Activated T-cell treated with anti-CD3 and anti-CD28 coated beads, Interleukin-2, amount 50 U/mL, for 1 hour (primary cell): ENCODE measurements at regions not wholly inside any gene's neighbourhood (a gene's known extent, or its start where the extent isn't known, plus 50 kb on each side); places are given as distances from the start of the nearest gene placed in this dataset.
"Not testable (repeated sequence)": the region's sequence is repeated elsewhere in the genome, so short reads cannot be mapped to it uniquely, and the experiment has no call there.

ENCODE experiments used
- DNase-seq: peaks from one replicate; pipeline ENCODE4 v3.0.0-alpha.2; 2020

DNA sequence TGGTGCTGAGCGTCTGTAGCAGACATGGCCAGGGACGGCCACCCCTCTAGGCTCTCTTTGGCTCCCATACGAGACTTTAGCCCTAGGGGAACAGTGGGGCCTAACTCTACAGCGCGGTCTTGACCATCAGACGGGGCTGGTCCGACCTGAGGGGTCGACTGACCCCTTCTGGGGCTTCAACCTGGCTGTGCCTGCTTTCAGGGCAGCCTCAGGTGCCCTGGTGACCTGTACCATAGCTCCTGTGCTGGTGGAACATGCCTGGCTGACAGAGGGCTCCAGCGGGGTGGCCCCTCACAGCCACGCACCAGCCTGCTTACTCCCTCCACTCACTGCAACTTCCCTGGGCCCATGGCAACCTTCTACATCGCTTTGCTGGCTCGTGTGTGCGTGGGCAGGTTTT is 423.4 kb upstream of the SEMA6A start:
- DNase-seq: no peak

DNA sequence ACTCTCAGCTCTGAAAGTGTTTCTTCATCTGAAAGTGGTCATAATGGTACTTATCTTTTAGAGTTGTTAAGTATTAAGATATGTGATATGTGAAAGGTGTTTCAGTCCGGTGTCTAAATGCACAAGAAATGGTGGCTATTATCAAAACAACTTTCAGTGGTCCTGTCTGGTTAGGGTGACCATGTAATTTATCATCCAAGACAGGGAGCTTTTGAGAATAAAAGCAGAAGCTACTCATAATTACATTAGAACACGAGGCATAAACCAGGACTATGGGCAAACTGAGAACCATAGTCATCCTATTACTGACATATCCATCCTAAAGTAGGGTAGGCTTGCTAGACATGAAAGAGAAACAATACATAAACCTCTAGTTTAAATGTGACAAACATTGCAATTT is 418.1 kb upstream of the SEMA6A start:
- DNase-seq: no peak

DNA sequence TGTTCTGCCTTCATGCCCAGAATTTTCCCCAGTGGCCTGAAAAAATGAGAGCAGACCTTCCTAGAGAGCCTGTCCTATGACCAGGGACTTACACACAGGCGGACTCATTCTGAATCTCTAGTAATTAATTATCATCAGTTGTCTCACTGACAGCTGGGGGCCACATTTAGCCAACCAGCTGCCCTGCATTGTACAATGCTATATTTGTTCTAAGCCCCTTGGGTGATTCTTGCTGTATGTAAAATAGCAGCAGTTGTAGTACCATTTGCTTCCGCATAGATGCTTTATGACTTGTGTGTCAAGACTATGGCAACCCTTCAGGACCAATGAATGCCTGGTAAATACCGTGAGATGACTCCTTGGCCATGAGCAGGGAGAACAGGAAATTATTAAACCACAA is 415.4 kb upstream of the SEMA6A start:
- DNase-seq: no peak

DNA sequence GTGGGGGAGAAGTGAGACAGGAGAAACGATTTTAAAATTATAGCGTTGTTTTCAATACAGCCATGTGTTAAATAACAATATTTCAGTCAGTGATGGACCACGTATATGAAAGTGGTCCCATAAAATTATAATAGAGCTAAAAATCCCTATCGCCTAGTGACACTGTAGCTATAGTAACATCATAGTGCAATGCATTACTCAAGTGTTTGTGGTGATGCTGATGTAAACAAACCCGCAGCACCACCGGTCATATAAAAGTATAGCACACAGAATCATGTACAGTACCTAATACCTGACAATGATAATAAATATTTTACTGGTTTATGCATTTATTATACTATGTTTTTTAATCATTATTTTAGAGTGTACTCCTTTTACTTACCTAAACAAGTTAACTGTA is 407.4 kb upstream of the SEMA6A start:
- DNase-seq: no peak

DNA sequence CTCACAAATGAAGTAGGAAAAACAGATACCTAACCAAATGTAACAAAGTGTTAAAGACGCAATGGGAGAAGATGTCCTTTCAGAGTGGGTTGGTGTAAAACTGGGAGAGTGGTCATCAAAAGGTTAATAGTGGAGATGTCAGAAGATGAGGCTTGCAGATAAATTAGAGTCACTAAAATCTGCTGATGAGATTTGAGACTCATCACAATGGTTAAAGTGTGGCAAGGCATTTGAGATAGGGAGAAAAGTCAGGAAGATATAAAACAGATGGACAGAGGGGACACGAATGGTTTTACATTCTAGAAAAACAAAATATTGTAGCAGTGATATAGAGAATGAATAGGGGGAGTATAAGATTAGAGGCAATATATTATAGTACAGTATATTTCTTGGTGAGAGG is 406.0 kb upstream of the SEMA6A start:
- no peak for DNase-seq

DNA sequence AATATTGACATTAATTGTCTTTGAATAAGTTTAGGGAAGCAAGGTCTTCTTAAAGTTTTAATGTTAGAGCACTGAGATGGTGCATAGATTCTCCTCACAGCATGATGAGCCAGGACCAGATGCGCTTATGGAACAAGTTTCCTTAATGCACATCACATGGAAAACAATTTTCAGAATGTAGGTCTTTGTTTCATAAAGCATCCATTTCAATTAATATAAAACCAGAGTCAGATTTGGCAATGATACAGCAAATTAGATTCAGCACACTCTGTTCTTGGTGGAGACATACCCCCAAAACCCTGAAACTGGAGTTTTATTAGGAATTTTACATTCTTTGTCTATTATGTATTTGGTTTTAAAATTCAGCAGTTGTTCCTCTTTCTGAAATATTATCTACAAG is 402.1 kb upstream of the SEMA6A start:
- no peak for DNase-seq

DNA sequence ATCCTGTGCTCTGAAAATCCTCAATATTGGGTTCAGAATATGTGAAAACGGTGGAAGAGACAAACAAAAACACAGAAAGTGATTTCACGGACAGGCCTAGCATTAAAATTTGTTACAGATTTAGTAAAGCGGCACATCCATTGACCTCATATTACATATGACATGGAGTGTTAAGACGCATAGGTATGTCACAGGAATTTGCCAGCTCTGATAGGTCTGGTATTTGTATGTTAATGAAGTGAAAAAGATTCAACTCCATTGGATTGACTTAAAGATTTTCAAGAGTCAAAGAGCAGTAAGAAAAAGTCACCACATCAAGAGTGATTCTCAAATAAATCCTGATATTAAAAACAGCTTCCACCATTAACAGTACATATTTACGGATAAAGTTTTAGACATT is 396.5 kb upstream of the SEMA6A start:
- DNase-seq: no peak

DNA sequence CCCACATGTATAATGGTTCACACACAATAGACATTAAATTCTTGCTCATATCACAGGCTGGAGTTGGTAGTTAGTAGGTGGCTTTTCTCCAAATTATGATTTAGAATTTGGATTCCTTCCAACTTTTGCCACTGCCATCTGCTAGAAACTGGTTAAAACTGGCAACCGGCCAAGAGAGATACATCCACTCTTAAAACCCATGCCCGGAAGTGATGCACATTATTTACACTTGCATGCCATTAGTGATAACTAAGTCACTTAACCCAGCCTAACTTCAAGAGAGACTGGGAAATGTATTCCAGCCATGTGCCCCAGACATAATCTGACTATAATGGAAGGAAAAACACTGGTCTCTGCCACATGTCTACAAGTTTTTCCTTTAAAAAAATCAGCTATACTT is 395.7 kb upstream of the SEMA6A start:
- DNase-seq: no peak

DNA sequence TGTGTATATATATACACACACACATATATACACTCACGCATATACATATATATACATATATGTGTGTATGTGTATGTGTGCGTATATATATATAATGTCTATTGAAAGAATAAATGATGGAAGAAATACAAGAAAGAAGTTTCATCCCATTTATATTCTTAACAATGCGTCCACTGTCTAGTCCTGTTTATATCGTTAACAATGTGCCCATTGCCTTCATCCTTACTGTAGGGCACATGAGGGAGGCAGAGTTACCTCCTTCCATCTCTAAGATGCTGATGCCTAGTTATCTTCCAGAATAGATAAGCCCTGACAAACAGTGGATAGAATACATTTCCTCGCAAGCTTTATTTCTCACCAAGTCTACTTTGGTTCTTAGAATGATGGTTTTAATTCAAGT is 389.8 kb upstream of the SEMA6A start:
- no peak for DNase-seq

DNA sequence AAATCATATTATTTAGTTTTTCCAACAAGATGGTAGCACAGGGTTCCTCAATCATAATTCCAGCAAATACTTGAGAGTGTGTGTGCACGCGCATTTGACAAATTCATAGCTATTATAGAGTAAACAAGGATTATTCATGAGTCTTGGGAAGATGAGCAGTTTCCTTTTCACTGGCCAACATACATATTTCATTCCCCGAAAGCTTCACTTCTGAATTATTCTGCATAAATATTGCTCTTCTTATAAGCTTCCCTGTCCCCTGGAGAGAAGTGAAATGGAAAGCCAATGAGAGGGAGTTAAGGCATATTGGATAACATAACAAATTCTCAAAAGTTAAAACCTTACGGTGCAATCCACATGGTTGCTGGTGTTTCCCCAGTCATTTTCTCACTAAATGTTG is 386.4 kb upstream of the SEMA6A start:
- DNase-seq: no peak

DNA sequence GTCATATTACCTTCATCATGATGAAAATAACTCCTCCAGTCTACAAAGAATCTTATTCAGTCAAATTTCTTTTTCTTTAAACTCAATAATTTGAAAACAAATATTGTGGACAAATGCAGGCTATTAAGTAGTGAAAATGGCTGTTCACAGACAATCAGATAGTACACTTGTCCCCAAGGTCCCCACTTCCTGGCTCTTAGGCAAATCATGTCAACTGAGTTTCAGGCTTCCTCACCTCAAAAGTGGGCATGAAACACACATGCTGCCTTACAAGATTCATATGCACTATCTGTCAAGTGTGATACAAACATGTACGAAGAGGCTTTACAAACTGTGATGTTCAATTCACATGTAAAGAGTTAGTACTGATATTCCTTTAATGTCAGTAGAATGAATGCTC is 385.2 kb upstream of the SEMA6A start:
- DNase-seq: no peak

DNA sequence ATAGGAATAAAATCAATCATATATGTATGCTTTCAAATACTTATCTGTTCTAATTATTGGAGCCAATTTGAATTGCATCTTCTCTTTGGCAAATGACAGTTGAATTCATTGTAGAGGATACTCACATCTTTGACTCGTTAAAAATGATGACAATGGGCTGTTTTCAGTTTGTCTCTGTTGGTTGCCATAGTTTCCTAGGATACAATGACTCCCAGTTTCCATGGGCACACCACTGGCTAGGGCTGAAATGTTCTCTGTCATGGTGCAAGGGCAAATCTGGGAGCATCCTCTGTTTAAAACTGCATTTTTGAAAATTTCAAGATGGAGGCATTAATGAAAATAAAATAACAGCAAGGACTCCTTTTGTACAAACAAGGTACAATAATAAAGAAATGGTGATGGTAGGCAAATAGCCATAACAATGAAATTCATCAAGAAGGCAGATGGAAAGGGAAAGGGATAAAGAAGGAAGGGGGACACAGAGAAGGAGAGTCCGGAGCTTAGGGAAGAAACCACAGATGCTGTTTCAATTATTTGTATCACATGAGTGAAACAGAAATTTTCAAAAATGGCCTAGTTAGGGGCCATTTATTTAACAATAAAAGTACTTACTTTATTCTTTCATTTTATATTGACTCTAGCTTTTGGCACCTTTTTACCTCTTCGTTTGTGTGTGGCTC is 378.8 kb upstream of the SEMA6A start:
- no peak for DNase-seq

DNA sequence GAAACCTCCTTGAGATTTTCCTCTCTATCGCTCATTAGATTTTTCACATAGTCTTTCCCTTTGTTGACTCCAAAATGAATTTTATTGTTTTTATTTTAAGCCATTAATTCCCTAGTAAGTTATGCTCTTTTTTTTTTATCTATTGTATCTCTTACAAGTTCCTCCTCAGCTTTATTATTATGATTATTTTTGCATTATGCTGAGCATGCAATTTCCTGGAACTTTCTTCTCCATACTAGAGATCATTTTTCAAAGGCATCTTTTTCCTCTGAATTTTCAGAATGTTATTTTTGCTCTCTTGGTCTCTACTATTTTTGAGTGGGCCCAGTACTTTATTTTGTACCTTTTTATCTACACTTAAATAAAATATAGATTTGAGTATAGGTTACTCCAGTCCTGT is 376.6 kb upstream of the SEMA6A start:
- DNase-seq: no peak

DNA sequence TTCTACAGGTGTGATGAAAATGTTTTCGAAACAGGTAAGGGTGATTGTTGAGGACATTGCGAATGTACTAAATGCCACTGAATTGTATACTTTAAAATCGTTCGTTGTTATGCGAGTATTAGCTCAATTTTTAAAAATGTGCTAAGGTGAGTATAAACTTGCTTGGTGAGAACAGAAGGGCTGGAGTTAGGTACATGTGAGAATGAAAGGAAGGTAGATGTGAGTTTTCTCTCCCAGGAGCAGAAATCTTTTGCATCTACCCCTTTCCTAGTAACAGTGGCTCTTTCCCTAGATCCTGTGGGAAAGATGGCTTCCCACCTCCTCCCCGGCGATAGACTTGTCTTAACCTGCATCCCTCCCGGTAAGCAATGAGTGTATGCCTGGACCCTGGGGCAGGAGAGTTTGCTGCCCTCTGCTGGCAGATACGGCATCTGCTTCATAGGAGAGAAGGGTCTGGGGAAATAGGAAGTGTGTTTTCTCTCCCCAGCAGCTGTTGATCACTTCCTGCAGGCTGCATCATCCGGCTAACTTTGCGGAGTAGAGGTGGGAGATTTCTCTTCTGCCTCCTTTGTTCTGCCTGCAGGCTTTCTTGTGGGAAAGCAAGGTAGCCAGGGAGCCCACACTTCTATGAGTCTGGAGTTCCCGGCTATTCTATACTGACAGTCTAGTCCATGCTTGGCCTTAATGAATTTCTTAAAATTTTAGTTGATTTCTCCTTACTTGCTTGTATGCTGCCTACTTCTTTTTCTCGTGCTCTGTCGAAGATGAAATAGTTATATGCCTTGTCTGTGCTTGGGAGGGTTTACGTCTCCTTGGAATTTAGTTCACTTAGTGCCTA is 373.3 kb upstream of the SEMA6A start:
- DNase-seq: peak; percentile 40

DNA sequence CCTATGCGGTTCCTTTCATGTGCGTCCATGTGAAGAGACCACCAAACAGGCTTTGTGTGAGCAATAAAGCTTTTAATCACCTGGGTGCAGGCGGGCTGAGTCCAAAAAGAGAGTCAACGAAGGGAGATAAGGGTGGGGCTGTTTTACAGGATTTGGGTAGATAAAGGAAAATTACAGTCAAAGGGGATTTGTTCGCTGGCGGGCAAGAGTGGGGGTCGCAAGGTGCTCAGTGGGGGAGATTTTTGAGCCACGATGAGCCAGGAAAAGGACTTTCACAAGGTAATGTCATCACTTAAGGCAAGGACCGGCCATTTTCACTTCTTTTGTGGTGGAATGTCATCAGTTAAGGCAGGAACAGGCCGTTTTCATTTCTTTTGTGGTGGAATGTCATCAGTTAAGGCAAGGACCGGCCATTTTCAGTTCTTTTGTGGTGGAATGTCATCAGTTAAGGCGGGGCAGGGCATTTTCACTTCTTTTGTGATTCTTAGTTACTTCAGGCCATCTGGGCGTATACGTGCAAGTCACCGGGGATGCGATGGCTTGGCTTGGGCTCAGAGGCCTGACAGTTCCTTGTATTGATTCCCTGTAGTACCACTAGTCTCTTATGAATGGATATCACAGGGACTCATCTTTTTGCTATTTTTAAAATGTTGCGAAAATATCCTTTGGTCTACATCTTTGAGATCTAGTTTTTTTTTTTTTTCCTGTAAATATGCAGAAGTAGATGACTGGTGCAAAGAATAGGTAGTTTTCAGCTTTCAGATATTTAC is 371.2 kb upstream of the SEMA6A start:
- not testable (repeated sequence) for DNase-seq

DNA sequence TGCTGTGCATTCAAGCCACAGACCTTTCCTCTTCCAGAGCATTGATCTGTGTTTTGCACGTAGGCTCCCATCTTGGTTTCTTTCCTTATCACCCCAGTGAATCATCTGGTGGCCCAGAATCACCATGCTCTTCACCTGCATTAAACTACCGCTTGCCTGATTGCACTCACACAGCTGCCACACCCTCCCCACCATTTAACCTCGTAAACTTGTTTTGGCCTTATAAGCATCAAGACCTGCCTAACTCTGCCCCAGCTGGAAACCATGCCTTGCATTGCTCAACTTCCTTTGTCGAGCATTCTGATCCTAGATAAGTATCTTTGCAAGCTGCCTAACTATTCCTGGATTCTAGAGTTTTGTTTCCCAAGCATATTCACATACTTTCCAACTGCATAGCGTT is 369.6 kb upstream of the SEMA6A start:
- DNase-seq: no peak

DNA sequence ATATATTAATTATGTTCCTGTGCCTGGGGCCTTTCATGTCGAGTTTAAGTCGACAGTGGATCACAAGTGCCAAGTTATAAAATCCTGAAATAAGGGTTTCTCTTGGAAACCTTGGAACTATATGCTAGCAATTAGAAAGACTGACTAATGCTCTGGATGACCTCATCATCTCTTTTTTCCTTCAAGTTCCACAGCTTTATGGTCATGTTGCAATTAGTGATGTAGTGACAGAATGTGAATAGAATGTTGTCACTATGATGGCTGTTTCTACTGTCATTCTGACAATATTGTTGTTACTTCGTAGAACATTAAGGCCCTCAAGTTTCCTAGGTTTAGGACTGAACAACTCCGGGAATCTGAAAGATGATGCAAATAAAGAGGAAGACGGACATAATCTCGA is 368.0 kb upstream of the SEMA6A start:
- DNase-seq: no peak

DNA sequence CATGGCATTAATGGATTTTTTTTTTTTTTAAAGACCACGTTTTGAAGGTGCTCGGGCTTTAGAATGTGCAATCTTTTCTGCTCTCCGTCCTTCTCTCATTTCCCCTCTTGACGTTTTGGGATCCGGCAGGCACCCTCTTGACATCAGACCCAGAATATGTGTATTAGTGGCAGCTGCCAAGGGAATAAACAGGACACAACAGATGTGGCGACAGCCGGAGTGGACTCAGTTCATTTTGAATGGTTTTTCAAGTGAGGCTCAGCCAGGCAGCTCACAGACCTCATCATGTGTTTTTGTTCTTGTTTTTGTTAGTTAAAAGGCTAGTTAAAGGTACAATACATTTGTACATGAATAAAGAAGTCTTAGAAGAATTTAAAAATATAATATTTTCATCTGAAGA is 365.0 kb upstream of the SEMA6A start:
- DNase-seq: no peak

DNA sequence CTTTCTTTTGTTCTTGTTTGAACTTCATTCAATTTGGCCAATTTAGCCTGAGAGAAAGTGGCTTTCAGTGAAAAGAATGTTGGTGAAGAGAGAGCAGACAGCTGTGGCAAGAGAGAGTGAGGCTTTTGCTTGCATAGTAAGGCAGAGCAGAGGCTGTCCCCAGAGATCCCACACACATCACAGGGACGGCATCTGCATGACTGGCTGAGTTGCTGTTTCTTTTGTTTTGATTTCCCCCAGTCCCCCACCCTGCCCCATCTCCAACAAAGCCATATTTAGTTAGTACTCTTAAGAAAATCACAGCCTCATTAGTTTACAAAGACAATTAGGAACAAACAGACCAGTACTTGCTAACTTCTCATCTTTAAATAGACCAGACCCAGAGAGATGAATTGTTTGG is 363.9 kb upstream of the SEMA6A start:
- DNase-seq: no peak

DNA sequence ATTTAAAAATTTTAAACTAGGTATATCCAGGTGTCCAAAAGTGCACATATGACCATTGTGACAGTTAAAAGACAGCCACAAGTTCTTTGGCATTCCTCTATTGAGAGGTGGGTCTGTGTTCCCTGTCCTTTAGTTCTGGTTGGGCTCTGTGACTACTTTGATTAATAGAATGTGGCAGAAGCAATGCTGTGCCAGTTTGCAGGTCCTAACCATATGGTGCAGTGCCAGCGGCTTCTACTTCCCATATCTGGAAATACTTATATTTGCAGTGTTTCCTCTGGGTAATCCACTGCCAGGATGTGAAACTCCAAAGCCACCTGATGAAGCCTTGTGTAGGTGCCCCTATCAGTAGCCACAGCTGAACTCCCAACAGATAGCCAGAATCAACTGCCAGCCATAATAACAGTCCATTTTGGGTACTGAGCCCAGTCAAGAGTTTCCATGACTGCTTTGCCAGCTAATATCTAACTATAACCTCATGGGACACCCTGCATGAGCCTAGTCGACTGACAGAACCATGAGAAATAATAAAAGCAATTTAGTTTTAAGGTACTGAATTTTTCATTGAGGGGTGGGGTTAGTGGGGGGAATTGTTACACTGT is 361.0 kb upstream of the SEMA6A start:
- no peak for DNase-seq

DNA sequence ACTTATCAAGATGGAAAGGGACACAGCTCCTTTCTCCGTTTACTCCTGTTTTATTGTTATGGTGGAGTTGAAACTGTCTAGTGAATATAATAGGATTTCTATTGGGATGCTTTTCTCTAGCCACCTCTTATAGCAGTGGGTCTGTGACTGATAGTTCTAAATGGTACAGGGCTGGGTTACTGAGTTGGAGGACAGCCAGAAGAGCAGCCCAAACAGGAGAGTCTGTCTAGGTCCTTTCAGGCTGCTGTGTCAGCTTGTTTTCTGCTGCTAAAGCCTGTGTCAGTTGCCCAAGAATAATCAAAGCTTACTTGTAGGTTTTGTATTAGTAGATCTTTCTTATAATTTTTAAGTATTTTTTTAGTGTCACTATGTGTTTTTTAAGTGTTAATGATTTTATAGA is 356.0 kb upstream of the SEMA6A start:
- no peak for DNase-seq

DNA sequence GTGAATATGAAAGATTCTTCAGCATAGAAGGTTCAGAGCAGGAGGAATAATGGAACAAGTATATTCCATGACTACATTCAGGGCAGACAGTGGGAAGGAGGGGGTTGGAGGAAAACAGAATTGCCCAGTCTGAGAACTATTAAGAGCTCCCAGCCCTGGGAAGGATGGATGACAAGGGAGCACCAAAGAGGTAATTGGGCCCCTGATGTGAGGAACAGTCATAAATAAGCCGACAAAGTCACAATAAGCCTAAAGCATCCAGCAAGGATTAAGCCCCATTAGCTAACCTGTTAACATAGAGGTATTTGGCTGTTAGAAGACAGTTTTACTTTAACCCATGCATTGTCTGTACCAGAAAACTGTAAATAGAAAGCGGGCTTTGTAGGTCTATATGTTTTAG is 348.7 kb upstream of the SEMA6A start:
- DNase-seq: no peak

DNA sequence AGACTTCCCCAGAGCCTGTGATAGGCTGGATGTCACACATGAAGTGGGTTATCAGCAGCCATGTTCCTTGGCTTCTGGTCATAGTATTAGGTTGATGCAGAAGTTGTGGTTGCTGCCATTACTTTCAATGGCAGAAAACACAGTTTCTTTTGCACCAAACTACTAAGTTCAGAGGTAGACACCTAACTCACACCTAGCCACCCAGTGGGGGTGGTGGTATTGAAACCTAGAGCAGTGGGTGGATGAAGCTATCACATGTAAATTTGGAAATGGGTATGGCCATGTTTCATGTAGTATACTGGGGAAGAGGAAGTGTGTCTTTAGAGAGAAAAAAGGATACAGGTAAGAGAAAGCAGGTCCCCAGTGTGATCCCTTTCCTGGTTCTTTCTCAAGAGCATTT is 347.9 kb upstream of the SEMA6A start:
- no peak for DNase-seq
